HCT116 (cell line): ENCODE measurements at regions not wholly inside any gene's neighbourhood (a gene's known extent, or its start where the extent isn't known, plus 50 kb on each side); places are given as distances from the start of the nearest gene placed in this dataset.

Source experiments
- ATAC-seq: fragments of 200-7000 bp; cut with Tn5 transposase; 2 replicates; pipeline ENCODE4 v1.9.1; 2020; ENCODE audit warnings: mild to moderate bottlenecking, moderate library complexity
- BruUV-seq: library from RNA; stranded (reverse); fragments of 400-500 nt; replicated peaks from 2 replicates; lab custom pipeline; 2021; lab: Mats Ljungman, UMichigan
- CTCF ChIA-PET: fragments of 300-600 bp; sonication (Branson Sonifier 250); formaldehyde crosslinking; loops from one replicate; lab custom pipeline; 2021; ENCODE audit warnings: antibody characterized with exemption; lab: Charles Lee
- POLR2A ChIA-PET: fragments of 300-600, 350-600 bp; sonication (Branson Sonifier 250); formaldehyde crosslinking; loops from one replicate; lab custom pipeline; 2021; ENCODE audit warnings: antibody characterized with exemption; lab: Charles Lee
- RAD21 ChIA-PET, 2 experiments: fragments of 300-600 bp; sonication (Branson Sonifier 250); formaldehyde crosslinking; loops; one replicate each; lab custom pipeline; 2023; ENCODE audit warnings: low total read pairs in 2 of 2; ENCODE audit not compliant: uncharacterized antibody in 2 of 2, unreplicated experiment in 2 of 2, low non-redundant PET in 1 of 2; lab: Charles Lee
- DNase-seq: peaks from one replicate; pipeline ENCODE4 v3.0.0-alpha.2; 2010; ENCODE audit warnings: low read depth, low spot score
- H2AFZ ChIP-seq: fragments of 200-600 bp; shearing (Covaris generic), sonication (generic); 2 replicates; pipeline ENCODE4 v1.6.1; 2017; ENCODE audit warnings: low read depth, mixed run types, mixed read lengths, antibody characterized with exemption, low read length; ENCODE audit not compliant: poor library complexity, severe bottlenecking
- H3K27ac ChIP-seq: 2 replicates; pipeline ENCODE4 v1.5.1; 2012; ENCODE audit warnings: low read depth, low read length
- H3K27me3 ChIP-seq: fragments of 200-600 bp; sonication (generic); 2 replicates; pipeline ENCODE4 v1.6.1; 2016; ENCODE audit warnings: mixed run types, low read length, mixed read lengths; ENCODE audit not compliant: insufficient read depth
- H3K36me3 ChIP-seq, 2 experiments: fragments of 200-500 bp in 1 of 2; fragments of 200-600 bp in 1 of 2; sonication (Bioruptor generic) in 1 of 2; sonication (generic) in 1 of 2; 2 replicates each; pipeline versions ENCODE4 v1.5.1 to v1.6.1; 2014 to 2016; ENCODE audit warnings: low read length in 2 of 2, inconsistent platforms in 1 of 2, mixed read lengths in 1 of 2, mixed run types in 1 of 2; ENCODE audit not compliant: insufficient read depth in 2 of 2, control insufficient read depth in 1 of 2
- H3K4me1 ChIP-seq, 2 experiments: fragments of 200-600 bp in 1 of 2; sonication (generic) in 1 of 2; 2 replicates each; pipeline versions ENCODE4 v1.5.1 to v1.6.1; 2012 to 2017; ENCODE audit warnings: low read length in 2 of 2, inconsistent platforms in 1 of 2, mild to moderate bottlenecking in 1 of 2, mixed read lengths in 1 of 2, mixed run types in 1 of 2, moderate library complexity in 1 of 2; ENCODE audit not compliant: insufficient read depth in 2 of 2, control insufficient read depth in 1 of 2
- H3K4me2 ChIP-seq: fragments of 200-600 bp; sonication (generic); 2 replicates; pipeline ENCODE4 v1.6.1; 2017; ENCODE audit warnings: mixed run types, low read length, mixed read lengths
- H3K4me3 ChIP-seq, 2 experiments: fragments of 200-600 bp in 1 of 2; sonication (generic) in 1 of 2; replicated peaks in 1 of 2; 2 replicates each; pipeline ENCODE4 v1.5.1; 2011 to 2016; ENCODE audit warnings: low read length in 2 of 2, control low read depth in 1 of 2, low read depth in 1 of 2, mild to moderate bottlenecking in 1 of 2, mixed read lengths in 1 of 2, mixed run types in 1 of 2
- H3K79me2 ChIP-seq: fragments of 200-600 bp; sonication (generic); 2 replicates; pipeline ENCODE4 v1.6.1; 2017; ENCODE audit warnings: mild to moderate bottlenecking, mixed run types, low read length, moderate library complexity, mixed read lengths; ENCODE audit not compliant: insufficient read depth
- H3K9ac ChIP-seq: fragments of 200-600 bp; sonication (generic); 2 replicates; pipeline ENCODE4 v1.6.1; 2016; ENCODE audit warnings: low read length, mixed read lengths
- H3K9me2 ChIP-seq: fragments of 200-600 bp; sonication (generic), shearing (Covaris generic); 2 replicates; pipeline ENCODE4 v1.6.1; 2017; ENCODE audit warnings: mixed run types, mild to moderate bottlenecking, moderate library complexity; ENCODE audit not compliant: insufficient read depth
- H3K9me3 ChIP-seq, 2 experiments: fragments of 200-500 bp in 1 of 2; fragments of 200-600 bp in 1 of 2; sonication (Bioruptor generic) in 1 of 2; sonication (generic) in 1 of 2; 2 replicates each; pipeline ENCODE4 v1.6.1; 2014 to 2017; ENCODE audit warnings: low read length in 2 of 2, mixed read lengths in 2 of 2, inconsistent platforms in 1 of 2, low read depth in 1 of 2, mild to moderate bottlenecking in 1 of 2, mixed run types in 1 of 2, moderate library complexity in 1 of 2; ENCODE audit not compliant: control insufficient read depth in 1 of 2, insufficient read depth in 1 of 2
- H4K20me1 ChIP-seq: fragments of 200-600 bp; sonication (generic), shearing (Covaris generic); 2 replicates; pipeline ENCODE4 v1.6.1; 2017; ENCODE audit warnings: mixed run types, mild to moderate bottlenecking, moderate library complexity; ENCODE audit not compliant: insufficient read depth
- CBX3 ChIP-seq: IDR thresholded peaks from 2 replicates; pipeline ENCODE4 v1.6.1; 2012; ENCODE audit warnings: low read depth
- CEBPB ChIP-seq: IDR thresholded peaks from 2 replicates; pipeline ENCODE4 v1.6.1; 2012; ENCODE audit warnings: low read depth
- CTCF ChIP-seq, 3 experiments: fragments of 200-600 bp in 1 of 3; sonication (generic) in 1 of 3; IDR thresholded peaks in 2 of 3; conservative IDR thresholded peaks in 1 of 3; 2 replicates each; pipeline ENCODE4 v1.5.1; 2012 to 2017; ENCODE audit warnings: low read depth in 2 of 3, low read length in 2 of 3, antibody characterized with exemption in 1 of 3, borderline replicate concordance in 1 of 3, control low read depth in 1 of 3, mild to moderate bottlenecking in 1 of 3, mixed read lengths in 1 of 3, mixed run types in 1 of 3, moderate library complexity in 1 of 3; ENCODE audit not compliant: insufficient read depth in 1 of 3
- EGR1 ChIP-seq: IDR thresholded peaks from 2 replicates; pipeline ENCODE4 v1.6.1; 2012; ENCODE audit warnings: low read depth
- ELF1 ChIP-seq: IDR thresholded peaks from 2 replicates; pipeline ENCODE4 v1.6.1; 2012; ENCODE audit warnings: low read depth, borderline replicate concordance
- MAX ChIP-seq: IDR thresholded peaks from 2 replicates; pipeline ENCODE4 v1.6.1; 2012
- POLR2A ChIP-seq: IDR thresholded peaks from 2 replicates; pipeline ENCODE4 v1.7.0; 2011; ENCODE audit warnings: borderline replicate concordance; ENCODE audit not compliant: insufficient read depth, insufficient read length; ENCODE audit errors: extremely low read depth
- POLR2AphosphoS5 ChIP-seq: IDR thresholded peaks from 2 replicates; pipeline ENCODE4 v1.6.1; 2011; ENCODE audit warnings: mild to moderate bottlenecking, low read depth, low read length, moderate library complexity
- RAD21 ChIP-seq: IDR thresholded peaks from 2 replicates; pipeline ENCODE4 v1.6.1; 2012; ENCODE audit warnings: low read depth, mild to moderate bottlenecking
- REST ChIP-seq: IDR thresholded peaks from 2 replicates; pipeline ENCODE4 v1.6.1; 2012; ENCODE audit warnings: low read depth
- SP1 ChIP-seq: IDR thresholded peaks from 2 replicates; pipeline ENCODE4 v1.6.1; 2012; ENCODE audit warnings: low read depth
- YY1 ChIP-seq: IDR thresholded peaks from 2 replicates; pipeline ENCODE4 v1.6.1; 2011; ENCODE audit warnings: low read length, low read depth, moderate library complexity, mild to moderate bottlenecking; ENCODE audit not compliant: insufficient replicate concordance; ENCODE audit errors: extremely low read depth
- ZBTB33 ChIP-seq: IDR thresholded peaks from 2 replicates; pipeline ENCODE4 v1.6.1; 2011; ENCODE audit warnings: mild to moderate bottlenecking, low read length, moderate library complexity; ENCODE audit not compliant: insufficient replicate concordance; ENCODE audit errors: extremely low read depth
- intact Hi-C: fragments of 100-400 bp; cut with micrococcal nuclease; formaldehyde crosslinking; loops from 2 replicates; pipeline ENCODE4 v1.10.0; 2022

GRCh38 chr17:72068643-72069042, 52.2 kb upstream of the SOX9 start:
- Histone ChIP-seq H3K9ac (no peak overlapping the region), H3K4me2 (no peak overlapping the region), H3K9me3 (no peaks in the 10 kb centered on the region), H2AFZ (no peak overlapping the region), H3K79me2 (no peaks in the 10 kb centered on the region), H3K36me3 (no peaks in the 10 kb centered on the region), H3K4me1 (no peaks in the 10 kb centered on the region), H4K20me1 (no peaks in the 10 kb centered on the region), H3K27ac (no peak overlapping the region), H3K27me3 (no peaks in the 10 kb centered on the region), H3K4me3 (no peak overlapping the region), H3K9me2 (no peaks in the 10 kb centered on the region)
- ATAC-seq (no peak), DNase-seq (no peak)
- intact Hi-C loops, result no loop called here
- RAD21 ChIA-PET, result no interaction called here
- POLR2A ChIA-PET, result no interaction called here
- CTCF ChIA-PET, result no interaction called here
- BruUV-seq, result no TSS peak
- no peak for TF ChIP-seq ZBTB33
- TF ChIP-seq CTCF (IDR thresholded peaks at IDR 0.05 in 2 of 3, conservative IDR thresholded peaks at IDR 0.05 in 1 of 3; ENCODE audit: borderline replicate concordance in 1 of 3, insufficient read depth in 1 of 3, low read depth in 2 of 3, low read length in 2 of 3), result no peak
- no peak for TF ChIP-seq CBX3
- no peak for TF ChIP-seq YY1
- no peak for TF ChIP-seq POLR2A
- TF ChIP-seq ELF1, result no peak
- no peak for TF ChIP-seq POLR2AphosphoS5
- no peak for TF ChIP-seq EGR1
- no peak for TF ChIP-seq RAD21
- no peak for TF ChIP-seq MAX
- no peak for TF ChIP-seq SP1
- no peak for TF ChIP-seq REST
- no peak for TF ChIP-seq CEBPB
